GM19463 (cell line): ENCODE measurements at regions not wholly inside any gene's neighbourhood (a gene's known extent, or its start where the extent isn't known, plus 50 kb on each side); places are given as distances from the start of the nearest gene placed in this dataset.
"Not testable (repeated sequence)": the region's sequence is repeated elsewhere in the genome, so short reads cannot be mapped to it uniquely, and the experiment has no call there.

Experiments used
- ATAC-seq: cut with Tn5 transposase; IDR thresholded peaks from one replicate; pipeline ENCODE4 v1.9.1; 2021; ENCODE audit warnings: mild to moderate bottlenecking, moderate library complexity; ENCODE audit not compliant: unreplicated experiment

DNA sequence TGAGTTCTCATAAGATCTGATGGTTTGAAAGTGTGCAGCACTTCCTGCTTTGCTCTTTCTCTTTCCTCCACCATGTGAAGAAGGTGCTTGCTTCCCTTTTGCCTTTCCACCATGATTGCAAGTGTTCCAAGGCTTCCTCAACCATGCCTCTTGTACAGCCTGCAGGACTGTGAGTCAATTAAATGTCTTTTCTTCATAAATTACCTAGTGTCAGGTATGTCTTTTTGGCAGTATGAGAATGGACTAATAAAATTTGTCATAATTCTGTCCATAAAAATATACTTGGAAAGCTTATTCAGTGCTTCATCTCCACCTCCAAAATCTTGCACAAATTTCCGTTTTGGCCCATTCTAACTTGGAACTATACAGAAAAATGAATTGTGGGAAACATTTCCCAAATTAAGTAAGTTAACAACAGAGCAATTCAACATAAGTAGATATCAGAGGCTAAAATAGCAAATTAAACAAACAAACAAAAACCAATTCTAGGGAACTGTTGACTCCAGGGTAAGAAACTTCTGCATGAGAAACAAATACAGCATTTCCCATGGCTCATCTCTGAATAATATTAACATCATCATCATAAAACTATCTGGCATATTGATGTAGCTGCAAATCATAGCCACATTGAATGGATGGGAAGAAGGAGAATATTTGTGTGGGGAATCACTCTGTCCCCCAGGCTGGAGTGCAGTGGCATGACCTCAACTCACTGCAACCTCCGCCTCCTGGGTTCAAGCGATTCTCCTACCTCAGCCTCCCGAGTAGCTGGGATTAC is 459.5 kb upstream of the FAR2 start:
- no peak for ATAC-seq

DNA sequence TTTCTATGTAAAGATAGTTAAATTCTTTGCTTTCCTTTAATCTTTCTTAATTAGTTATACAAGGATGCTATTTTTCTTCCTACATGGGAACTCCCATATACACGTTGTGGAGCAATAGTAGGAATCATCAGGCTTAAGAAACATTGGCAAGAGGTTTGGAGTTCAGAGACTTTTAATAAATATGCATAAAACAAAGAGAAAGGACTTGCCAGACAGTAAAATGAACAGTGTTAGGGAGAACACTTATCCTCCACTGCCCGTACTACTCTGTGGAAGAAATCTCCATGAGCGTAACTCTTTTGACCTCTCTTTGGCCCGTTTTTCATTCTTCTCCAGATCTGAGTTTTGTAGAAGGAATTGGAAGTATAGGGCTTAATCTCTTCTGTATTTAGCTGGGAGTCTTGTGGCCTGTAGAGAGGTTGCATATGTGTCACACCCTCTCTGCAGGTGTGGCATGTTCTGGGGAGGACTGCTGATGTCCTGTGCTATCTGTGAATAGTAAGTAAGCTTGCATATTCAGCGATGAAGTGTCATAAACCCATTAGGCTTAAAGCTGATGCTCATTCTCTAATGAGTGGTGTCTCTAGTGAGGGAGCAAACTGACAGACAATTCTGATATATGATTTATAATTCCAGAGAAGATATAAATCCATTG is 455.4 kb upstream of the FAR2 start:
- no peak for ATAC-seq

DNA sequence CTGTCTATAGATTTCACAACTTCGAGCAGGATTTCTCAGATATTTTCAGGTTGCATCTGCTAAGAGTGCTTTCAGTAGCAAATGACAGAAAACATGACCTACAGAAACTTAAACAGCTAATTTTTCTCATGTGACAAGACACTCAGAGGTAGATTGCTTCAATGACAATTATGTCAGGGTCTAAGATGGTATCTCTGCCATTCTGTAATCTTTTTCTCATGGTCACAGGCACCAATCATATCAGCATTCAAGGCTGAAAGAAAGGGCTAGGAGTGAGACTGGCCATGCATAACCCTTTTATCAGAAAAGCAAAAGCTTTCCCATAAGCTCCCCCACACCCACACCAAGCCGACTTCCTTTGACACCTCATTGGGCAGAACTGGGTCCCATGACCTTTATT is 450.5 kb upstream of the FAR2 start:
- no peak for ATAC-seq

DNA sequence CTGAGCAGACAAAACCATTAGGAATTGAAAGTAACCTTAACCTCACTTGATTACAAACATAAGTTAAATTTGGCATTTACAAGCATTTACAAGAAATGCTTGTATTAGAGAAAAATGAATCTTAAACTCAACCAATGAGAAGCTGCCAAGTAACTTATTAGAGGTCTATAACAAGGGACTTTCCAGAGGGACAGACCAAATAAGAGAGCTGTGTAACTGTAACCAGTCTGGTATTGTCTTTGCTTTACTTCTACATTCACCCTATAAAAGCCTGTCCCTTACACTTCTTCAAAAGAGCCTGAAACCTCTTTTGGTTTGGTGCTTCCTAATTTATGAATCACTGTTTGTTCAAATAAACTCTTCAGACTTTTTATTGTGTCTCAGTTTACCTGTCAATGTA is 450.0 kb upstream of the FAR2 start:
- no peak for ATAC-seq

DNA sequence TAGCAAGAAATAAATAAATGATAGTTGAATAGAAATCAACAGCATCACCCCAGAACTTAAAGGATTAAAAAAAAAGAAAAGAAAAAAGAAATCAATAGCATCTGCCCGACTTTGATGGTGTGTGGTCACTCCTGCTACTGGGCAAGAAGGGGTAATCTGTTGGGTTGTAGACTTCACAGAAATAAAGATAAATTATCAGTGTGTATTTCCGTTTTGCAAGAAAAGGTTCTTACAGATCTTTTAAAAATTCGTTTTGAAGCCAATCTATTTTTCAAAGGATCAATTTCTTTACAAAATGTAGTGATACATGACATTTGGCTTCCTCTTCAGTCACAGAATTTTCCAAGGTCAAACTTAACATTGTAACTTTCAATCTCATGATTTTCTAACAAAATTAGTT is 448.9 kb upstream of the FAR2 start:
- ATAC-seq = no peak

DNA sequence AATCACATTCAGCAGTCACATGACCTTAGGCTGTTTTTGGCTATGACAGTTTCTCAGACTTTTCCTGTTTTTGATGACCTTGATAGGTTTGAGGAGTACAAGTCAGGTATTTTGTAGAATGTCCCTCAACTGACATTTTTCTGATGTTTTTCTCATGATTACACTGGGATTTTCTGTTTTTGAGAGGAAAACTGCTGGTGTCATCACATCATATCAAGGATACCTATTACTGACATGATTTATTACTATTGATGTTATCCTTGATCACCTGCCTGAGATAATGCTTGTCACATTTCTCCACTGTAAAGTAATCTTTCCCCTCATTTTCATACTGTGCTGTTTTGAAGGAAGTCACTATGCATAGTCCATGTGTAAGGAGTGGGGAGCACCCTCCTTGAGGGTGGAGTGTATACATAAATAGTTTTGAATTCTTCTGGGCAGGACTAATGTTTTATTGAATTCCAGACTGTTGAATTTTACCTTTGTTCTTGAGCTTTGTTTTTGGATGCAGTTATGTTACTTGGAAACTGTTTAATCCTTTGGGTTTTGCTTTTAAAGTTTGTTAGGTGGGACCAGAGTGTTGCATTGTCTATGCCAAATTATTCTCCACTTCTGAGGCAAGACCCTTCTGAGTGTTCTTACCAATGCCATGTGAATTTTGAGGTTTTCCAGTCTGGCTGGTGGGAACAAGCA is 444.5 kb upstream of the FAR2 start:
- ATAC-seq = no peak

DNA sequence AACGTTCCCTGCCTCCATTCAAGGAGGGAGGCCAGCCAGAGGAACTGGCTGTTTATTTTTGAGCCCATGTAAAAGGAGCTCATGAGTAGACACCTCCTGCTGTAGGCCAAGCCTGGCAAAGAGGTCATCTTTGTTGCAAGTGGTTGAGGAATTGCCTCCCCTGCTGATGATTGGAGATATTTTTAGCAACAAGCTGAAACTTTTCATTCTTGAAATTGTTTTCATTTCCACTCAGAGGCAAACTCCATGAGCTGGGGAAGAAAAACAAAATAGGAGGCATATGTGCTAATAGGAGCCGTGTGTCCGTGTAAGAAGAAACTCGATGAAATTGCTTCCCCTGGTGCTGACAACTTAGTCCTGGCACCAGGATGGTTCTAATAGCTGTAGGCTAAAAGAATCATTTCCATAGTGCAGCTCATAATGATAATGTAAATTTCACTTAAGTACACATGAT is 440.1 kb upstream of the FAR2 start:
- ATAC-seq = no peak

DNA sequence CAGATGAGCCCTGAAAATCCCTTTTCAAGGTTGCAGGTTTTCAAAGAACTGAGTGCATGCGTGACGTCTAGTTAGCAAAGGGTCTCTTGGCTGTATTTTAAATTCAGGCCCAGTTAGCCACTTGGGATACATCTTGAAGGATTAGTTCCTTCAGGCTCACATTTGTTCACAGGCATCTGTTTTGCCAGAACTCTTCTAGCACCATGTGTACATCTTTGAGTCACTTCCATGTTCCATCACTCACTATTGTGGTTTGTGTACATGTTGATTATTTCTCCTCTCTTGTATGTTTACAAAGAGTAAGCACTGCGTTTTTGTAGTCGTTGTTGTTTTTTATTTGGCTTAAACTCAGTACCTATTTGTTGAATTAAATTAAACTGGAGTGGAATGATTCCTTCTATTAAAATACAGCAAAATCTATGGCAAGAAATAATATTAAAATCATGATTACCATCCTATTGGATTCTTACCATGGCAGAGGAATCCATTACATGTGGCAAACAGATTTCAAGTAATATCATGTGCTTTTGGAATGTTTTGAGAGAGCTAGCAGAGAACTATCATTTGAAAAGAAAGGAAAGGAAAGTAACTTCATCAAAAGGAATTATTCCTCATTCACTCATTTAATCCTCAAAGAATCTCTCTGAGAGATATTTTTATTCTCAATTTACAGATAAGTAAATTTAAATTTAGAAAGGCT is 438.9 kb upstream of the FAR2 start:
- ATAC-seq = no peak

DNA sequence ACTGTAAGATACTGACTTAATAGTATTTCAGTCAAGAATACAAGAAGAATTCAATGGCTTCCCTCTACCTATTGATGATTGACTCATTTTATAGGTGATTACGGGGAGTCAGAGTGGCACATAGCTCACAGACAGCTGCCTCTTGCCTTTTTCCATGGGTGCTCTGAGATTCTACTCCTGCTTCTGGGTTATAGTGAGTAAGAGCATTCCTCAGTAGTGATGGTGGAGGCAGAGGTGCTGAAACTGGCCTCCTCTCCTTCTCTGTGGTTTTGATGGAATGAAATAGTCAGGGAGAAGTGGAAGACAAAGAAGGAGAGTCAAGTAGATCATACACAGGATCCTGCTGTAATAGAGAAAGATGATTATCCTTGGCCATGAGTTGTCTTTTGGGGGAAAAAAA is 438.2 kb upstream of the FAR2 start:
- no peak for ATAC-seq

DNA sequence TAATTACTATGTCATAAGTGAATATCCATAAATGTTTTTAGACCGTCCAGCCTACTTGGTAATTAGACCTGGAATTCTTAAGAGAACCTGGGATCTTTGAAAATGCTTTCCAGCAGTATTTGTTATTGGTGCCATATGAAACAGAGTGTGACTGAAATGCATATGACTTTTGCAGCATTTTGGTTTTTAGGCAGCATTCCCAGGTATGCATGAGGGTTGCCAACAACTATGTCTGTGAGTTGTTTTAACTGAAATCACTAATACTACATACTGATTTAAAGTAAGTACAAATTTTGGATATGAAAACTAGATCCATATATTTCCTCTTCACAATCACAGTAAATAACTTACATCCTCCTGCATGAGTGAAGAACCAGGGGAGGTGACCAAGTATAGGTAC is 437.7 kb upstream of the FAR2 start:
- no peak for ATAC-seq

DNA sequence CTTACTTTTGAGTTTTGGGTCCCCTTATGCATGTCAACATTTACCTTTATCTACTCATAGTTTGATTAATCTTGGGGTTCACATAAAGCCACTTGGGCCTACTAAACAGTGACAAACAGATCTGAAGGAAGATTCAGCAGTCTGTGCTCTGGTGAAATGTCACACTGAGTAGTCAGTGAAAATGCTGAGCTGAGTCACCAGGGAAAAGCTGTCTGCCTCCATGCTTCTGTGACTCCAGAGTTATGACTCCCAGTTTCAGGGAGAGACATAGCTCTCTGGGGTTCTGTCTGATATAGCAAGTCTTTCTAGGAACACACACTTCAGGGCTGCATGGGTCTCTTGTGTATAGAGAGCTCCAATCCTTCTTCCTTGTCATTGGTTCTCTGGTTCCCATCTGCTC is 406.3 kb upstream of the FAR2 start:
- no peak for ATAC-seq

DNA sequence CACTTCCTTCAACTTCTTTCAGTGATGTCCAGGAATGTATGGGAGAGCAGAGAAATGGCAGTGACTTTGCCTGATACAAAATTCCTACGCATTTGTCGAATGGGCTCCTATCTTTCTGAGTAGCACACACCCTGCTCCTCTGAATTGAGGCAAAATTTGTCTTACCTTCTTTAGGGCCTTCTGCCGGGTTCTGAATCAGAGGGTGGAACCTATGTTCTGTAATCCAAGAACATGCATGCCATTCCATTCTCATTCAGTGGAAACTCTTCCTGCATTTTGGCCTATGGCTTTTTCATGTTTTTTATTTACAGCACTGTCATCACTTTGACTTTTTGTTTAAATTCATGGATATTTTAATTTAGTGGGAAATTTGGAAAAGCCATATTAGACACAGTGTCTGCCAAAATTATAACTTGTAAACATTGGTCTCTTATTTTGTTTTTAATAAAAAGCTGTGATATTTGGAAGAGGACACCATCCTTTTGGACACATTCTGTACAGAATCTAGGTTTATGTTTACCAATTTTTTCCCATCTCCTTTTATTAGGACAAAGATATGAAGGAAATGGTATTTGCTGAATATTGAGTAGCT is 402.2 kb upstream of the FAR2 start:
- no peak for ATAC-seq

DNA sequence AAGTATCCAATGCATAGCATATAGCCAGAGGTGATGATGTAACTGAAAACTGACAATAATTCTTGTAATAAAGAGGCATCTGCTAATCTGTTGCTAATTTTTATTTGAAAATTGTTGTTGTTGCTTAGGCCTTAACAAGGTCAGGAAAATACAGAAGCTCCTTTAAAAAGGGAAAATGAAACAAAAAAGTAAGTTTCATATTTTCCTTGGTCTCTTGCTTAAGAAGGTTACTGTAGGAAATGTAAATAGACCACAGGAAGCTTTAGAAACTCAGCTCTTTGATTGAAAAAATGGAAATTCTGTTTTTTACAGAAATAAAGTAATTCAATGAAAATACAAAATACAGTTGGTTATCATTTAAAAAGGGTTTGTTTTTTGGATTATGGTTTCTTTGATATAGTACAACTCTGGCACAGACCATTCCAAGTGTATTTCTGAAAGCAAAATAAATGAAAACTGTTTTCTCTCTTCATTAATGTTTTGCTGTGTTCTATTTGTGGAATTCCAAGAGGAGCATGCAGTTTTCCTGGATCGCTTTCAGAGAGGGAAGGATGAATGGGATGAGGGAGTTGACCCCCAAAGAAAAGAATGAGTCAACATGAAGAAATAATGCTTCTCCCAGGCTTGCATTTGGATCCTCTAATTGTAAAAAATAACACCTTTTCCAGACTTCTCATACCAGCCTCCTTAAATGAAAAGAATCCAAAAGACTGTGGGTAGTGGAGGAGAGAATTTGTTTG is 398.0 kb upstream of the FAR2 start:
- ATAC-seq = no peak

DNA sequence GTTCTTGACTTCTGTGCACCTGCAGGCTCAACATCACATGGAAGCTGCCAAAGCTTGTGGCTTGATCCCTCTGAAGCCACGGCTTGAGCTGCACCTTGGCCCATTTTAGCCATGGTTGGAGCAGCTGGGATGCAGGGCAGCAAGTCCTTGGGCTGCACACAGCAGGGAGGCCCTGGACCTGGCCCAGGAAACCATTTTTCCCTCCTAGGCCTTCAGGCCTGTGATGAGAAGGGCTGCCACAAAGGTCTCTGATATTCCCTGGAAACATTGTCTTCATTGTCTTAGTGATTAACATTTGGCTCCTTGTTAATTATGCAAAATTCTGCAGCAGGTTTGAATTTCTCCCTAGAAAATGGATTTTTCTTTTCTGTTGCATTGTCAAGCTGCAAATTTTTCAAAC is 394.1 kb upstream of the FAR2 start:
- ATAC-seq = no peak

DNA sequence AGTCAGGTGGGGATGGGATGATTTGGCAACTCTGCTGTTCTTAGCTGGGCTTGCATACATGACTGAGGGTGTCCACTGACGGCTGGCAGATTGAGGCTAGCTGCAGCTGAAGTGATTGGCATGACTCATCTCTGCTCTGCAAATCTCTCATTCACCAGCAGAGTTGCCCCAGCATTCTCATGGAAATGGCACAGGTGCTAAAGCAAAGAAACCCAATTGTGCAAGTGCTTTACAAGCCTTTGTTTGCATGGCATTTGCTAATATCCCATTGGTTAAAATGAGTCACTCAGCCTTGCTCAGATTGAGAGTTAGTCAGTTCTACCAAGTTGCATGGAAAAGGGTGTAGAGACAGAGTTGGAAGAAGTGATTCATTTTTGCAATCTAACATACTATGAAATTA is 389.7 kb upstream of the FAR2 start:
- no peak for ATAC-seq

DNA sequence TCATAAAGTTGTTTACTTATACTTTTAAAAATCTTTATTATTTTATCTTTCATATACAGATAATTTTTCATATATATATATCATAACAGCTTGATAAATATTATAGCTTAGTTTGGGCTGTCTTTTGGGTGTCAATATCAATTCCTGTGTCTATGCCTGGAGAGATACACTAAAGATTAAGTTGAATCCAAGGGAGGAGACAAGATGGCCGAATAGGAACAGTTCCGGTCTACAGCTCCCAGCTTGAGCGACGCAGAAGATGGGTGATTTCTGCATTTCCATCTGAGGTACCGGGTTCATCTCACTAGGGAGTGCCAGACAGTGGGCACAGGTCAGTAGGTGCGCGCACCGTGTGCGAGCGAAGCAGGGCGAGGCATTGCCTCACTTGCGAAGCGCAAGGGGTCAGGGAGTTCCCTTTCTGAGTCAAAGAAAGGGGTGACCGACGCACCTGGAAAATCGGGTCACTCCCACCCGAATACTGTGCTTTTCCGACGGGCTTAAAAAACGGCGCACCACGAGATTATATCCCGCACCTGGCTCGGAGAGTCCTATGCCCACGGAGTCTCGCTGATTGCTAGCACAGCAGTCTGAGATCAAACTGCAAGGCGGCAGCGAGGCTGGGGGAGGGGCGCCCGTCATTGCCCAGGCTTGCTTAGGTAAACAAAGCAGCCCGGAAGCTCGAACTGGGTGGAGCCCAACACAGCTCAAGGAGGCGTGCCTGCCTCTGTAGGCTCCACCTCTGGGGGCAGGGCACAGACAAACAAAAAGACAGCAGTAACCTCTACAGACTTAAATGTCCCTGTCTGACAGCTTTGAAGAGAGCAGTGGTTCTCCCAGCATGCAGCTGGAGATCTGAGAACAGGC is 388.8 kb upstream of the FAR2 start:
- not testable (repeated sequence) for ATAC-seq

DNA sequence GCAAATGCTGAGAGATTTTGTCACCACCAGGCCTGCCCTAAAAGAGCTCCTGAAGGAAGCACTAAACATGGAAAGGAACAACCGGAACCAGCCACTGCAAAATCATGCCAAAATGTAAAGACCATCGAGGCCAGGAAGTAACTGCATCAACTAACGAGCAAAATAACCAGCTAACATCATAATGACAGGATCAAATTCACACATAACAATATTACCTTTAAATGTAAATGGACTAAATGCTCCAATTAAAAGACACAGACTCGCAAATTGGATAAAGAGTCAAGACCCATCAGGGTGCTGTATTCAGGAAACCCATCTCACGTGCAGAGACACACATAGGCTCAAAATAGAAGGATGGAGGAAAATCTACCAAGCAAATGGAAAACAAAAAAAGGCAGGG is 387.2 kb upstream of the FAR2 start:
- not testable (repeated sequence) for ATAC-seq

DNA sequence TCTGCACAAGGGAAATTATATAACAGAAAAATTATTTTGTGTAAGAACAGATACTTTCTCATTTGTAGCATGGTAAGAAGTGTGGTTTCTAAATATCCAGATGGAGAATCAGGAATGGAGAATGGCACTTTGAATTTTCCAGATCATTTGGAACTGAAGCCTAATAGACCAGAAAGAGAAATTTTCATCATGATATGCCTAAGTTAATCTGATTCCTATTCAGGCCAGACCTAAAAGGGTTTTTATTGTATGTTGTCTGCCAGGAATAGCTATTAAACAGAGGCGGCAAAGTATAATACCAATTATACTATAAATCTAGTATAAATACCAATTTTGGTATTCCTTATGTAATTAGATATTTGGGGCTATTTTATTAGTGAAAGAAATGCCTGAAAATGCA is 382.7 kb upstream of the FAR2 start:
- ATAC-seq = no peak

DNA sequence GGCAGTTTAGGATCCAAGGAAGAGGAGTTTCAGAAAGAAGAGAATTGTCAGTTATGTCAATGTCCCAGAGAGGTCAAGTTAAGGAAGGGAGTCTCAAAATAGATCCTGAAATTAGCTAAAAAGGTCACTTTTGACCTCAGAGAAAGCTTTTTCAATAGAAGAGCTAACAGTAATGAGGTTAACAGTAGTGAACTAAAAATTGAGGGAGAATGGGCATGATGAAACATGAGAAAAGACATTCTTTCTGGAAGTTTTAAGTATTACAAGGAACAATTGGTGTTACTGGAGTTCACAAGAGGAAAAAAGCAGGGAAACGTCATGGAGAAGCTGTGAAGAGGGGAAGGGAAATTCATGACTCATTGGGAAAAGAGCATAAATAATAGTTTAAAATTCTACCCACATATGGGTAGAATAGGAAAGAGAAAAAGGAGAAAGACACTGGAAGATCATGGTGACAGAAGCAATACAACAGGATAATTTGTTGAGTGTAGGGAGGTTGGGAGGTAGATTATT is 381.2 kb upstream of the FAR2 start:
- no peak for ATAC-seq
